HL-60 (cell line): ENCODE measurements at regions not wholly inside any gene's neighbourhood (a gene's known extent, or its start where the extent isn't known, plus 50 kb on each side); places are given as distances from the start of the nearest gene placed in this dataset.
"Not testable (repeated sequence)": the region's sequence is repeated elsewhere in the genome, so short reads cannot be mapped to it uniquely, and the experiment has no call there.

Source experiments
- DNase-seq, 2 experiments: peaks; one replicate each; pipeline ENCODE4 v3.0.0-alpha.2; 2010 to 2020; ENCODE audit warnings: low read depth in 1 of 2, low spot score in 1 of 2
- H3K27ac ChIP-seq: fragments of 250-450 bp; sonication (Bioruptor Pico); replicated peaks from 2 replicates; pipeline ENCODE4 v1.5.1; 2020; ENCODE audit warnings: mild to moderate bottlenecking, moderate library complexity
- H3K27me3 ChIP-seq: fragments of 250-450 bp; sonication (Bioruptor Pico); 2 replicates; pipeline ENCODE4 v1.5.1; 2021; ENCODE audit warnings: mild to moderate bottlenecking, moderate library complexity; ENCODE audit not compliant: insufficient read depth, poor library complexity, severe bottlenecking
- H3K4me3 ChIP-seq: replicated peaks from 2 replicates; pipeline ENCODE4 v1.5.1; 2011; ENCODE audit warnings: mild to moderate bottlenecking, control low read depth, low read length; ENCODE audit not compliant: insufficient read depth
- CTCF ChIP-seq: IDR thresholded peaks from one replicate; pipeline ENCODE4 v1.5.1; 2011; ENCODE audit warnings: low read length, control low read depth, inconsistent platforms; ENCODE audit not compliant: insufficient read depth
- GABPA ChIP-seq: IDR thresholded peaks from 2 replicates; pipeline ENCODE4 v1.6.1; 2012; ENCODE audit warnings: low read depth
- POLR2AphosphoS5 ChIP-seq: IDR thresholded peaks from 2 replicates; pipeline ENCODE4 v1.6.1; 2012; ENCODE audit warnings: low read depth
- REST ChIP-seq: IDR thresholded peaks from 2 replicates; pipeline ENCODE4 v1.6.1; 2012; ENCODE audit warnings: low read depth; ENCODE audit not compliant: insufficient replicate concordance
- SPI1 ChIP-seq: IDR thresholded peaks from 2 replicates; pipeline ENCODE4 v1.6.1; 2012; ENCODE audit warnings: low read depth, mild to moderate bottlenecking, borderline replicate concordance

GRCh38 chr6:85287654-85288053 lies 162.2 kb upstream of the NT5E start:
- TF ChIP-seq POLR2AphosphoS5 (no peak), REST (no peak), SPI1 (no peak), CTCF (no peak), GABPA (no peak)
- no peak for DNase-seq
- Histone ChIP-seq H3K27ac (no peak overlapping the region), H3K4me3 (no peak overlapping the region), H3K27me3 (no peaks in the 10 kb centered on the region)

- TF ChIP-seq POLR2AphosphoS5 = no peak
- no peak for TF ChIP-seq REST
- TF ChIP-seq SPI1 = no peak
- no peak for TF ChIP-seq GABPA
- TF ChIP-seq CTCF = no peak
- no peak overlapping the region for H3K27ac ChIP-seq
- no peaks in the 10 kb centered on the region for H3K27me3 ChIP-seq
- DNase-seq = no peak
- H3K4me3 ChIP-seq = no peak overlapping the region
Measured at GRCh38 chr6:85287158-85287557, 162.7 kb upstream of the NT5E start.

GRCh38 chr6:85286507-85286906 lies 163.4 kb upstream of the NT5E start:
- not testable (repeated sequence) for H3K4me3 ChIP-seq, H3K27me3 ChIP-seq, H3K27ac ChIP-seq, DNase-seq

GRCh38 chr6:85285934-85286333 lies 163.9 kb upstream of the NT5E start:
- Histone ChIP-seq H3K27me3 (no peaks in the 10 kb centered on the region), H3K4me3 (no peak overlapping the region), H3K27ac (no peak overlapping the region)
- no peak for DNase-seq
- no peak for TF ChIP-seq SPI1
- no peak for TF ChIP-seq CTCF

GRCh38 chr6:85285114-85285513 lies 164.8 kb upstream of the NT5E start:
- Histone ChIP-seq H3K27me3 (no peaks in the 10 kb centered on the region), H3K4me3 (no peak overlapping the region), H3K27ac (no peak overlapping the region)
- no peak for TF ChIP-seq GABPA
- no peak for TF ChIP-seq CTCF
- TF ChIP-seq POLR2AphosphoS5 = no peak
- no peak for TF ChIP-seq REST
- TF ChIP-seq SPI1 = no peak
- no peak for DNase-seq
